LHCN-M2 (cell line): ENCODE measurements at regions not wholly inside any gene's neighbourhood (a gene's known extent, or its start where the extent isn't known, plus 50 kb on each side); places are given as distances from the start of the nearest gene placed in this dataset.
A peak's percentile ranks its signal among the peaks of the same experiment; 100 is the strongest.

ENCODE experiments used
- DNase-seq: peaks from one replicate; pipeline ENCODE4 v3.0.0-alpha.2; 2012; ENCODE audit warnings: low read depth

DNA sequence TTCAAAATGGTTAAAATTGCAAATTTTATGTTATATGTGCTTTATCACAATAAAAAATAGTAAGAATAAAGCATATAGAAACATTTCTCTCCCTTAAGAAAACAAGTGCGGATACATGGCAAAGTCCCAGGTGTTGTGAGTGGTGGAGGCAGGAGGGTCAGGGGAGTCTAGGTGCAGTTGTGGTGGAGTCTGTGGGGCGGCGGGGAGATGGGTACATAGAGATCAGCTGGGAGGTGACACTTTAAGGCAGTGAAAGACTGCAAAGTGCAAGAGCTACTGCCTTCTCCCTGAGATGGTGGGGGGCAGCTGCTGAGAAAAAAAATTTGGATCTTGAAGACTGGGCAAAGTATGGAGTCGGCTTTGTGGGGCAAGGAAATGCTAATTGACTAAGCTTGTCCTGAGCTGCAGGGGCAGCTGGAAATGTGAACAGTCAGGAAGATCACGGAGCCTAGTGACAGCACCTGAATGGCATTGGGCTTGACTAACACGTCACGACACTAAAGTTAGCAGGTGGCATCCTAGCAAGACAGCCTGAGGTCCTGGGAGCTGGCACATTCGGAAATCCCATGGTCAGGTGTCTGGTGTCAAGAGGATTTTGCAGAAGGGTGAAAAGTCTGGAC, 72.9 kb upstream of the IRS2 start:
- no peak for DNase-seq

- no peak for DNase-seq
These were observed 71.9 kb upstream of the IRS2 start for GRCh38 chr13:109858319-109858718.

- DNase-seq: no peak
These were observed 71.4 kb upstream of the IRS2 start for GRCh38 chr13:109857803-109858202.

GRCh38 chr13:109857325-109857724, 70.9 kb upstream of the IRS2 start:
- DNase-seq: no peak

- no peak for DNase-seq
These were observed 70.0 kb upstream of the IRS2 start for GRCh38 chr13:109856350-109856749.

DNA sequence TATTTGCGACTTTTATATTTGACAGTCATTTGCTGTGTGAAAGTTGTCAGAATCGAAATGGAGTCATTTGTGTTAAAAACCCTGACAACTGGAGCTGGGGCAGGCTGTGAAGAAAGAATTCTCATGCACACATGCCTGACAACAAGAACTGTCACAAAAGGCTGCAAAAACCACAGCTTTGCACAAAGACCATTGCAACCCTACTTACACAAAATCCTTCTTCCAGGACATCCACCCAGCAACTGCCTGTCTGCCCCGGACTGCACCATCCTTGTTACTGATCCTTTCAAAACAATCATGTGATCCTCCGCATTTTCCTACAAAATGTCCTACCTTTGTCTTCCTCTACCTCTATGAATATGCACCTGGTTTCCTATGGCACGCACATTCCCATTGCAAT, 66.8 kb upstream of the IRS2 start:
- no peak for DNase-seq

GRCh38 chr13:109846185-109846584, 59.8 kb upstream of the IRS2 start:
- DNase-seq: no peak

GRCh38 chr13:109844396-109844795, 58.0 kb upstream of the IRS2 start:
- DNase-seq: peak; percentile 61

DNA sequence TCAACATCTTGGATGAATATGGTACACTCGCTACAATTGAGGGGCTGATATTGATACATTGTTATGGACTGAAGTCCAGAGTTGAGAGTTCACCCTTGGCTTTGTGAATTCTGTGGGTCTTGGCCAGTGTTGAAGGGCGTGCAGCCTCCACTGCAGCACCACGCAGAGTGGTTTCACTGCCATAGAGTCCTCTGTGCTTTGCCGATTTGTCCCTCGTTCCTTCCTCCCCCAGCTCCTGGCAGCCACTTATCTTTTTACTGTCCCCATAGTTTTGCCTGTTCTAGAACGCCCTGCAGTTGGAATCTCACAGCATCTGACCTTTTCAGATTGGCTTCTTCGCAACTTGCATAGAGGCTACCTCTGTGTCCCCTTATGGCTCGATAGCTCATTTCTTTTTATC, 57.3 kb upstream of the IRS2 start:
- DNase-seq: no peak

DNA sequence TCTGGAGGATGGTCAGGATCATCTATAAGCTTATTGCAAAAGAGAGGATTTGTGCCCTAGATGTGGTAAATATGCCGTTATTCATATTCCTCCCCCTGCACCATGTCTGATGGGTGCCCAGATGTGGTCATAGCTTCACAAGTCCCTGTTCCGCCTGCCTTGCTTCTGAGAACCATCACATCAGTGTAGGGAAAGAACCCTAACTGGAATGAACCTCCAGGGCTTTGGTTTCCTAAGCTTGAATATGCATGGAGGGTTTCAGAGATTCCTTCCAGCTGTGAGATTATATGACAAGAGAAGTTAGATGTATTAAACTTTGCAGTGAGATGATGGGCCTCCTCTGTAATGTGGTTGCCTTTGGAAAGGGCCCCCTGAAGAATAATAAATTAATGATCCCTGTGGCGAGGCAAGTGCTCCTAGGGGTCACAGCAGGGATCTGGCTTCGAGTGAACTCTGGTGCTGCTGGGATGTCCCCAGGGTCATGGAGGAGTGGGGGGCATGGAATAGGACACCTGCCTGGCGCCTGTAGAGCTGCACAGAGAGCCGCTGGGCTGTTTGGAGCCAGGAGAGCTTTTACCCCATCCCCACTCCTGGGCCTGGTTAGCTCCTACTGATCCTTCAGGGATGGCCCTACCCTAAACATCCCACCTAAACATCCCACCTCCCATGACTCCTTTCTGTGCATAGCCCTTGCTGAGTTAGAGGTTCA, 56.0 kb upstream of the IRS2 start:
- DNase-seq: no peak

DNA sequence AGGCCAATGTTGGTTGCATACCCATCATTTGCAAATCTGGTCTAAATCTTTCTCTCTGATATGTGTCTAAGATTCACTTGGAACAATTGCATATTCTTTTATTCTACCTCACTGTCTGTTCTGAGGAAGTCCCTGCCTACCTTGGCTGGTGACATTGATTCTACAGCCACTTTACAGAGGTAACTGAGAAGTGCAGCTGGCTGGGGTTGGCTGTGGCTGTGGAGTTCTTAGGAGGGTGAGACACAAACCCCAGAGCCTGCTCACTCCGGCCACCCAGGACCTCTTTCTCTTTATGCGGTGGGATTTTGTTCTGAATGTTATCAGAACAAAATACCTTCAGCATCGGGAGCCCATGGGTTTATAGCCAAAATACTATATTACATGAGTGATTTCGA, 54.5 kb upstream of the IRS2 start:
- no peak for DNase-seq

DNA sequence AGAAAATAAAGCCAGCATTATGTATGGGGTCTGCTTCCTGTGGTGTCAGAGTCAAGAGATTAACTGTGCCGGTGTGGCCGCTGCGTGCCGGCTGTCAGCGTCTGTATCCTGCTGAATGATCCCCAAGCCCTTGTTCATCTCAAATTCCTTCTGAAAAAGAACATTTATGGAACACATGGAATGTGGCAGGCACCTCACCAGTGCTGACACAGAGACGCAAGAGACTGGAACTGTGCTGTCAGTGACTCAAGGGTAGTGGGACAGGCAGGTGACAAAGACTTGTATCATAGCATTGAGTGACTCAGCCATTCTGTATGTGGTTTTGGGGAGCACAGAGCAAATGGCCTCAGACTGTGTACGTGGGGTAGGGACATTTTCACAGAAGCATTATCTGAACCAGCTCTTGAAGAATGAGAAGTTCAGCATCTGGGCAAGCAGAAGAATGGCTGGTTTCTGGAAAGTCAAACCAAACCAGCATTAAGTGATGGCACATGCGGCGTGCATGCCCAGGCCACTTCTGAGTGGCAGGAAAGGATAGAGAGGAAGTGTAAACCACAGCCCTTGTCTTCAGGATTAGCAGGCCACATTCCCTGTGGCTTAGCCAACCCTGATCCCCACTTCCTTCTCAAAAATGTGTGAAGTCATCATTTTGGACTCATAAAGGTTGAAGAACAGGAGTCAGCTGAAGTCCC, 54.0 kb upstream of the IRS2 start:
- DNase-seq: peak; percentile 98

- DNase-seq: no peak
These were observed 50.5 kb upstream of the IRS2 start for GRCh38 chr13:109836629-109837607.
